GM21360 (cell line): ENCODE measurements at regions not wholly inside any gene's neighbourhood (a gene's known extent, or its start where the extent isn't known, plus 50 kb on each side); places are given as distances from the start of the nearest gene placed in this dataset.

Experiments used
- ATAC-seq: cut with Tn5 transposase; IDR thresholded peaks from one replicate; pipeline ENCODE4 v1.9.1; 2021; ENCODE audit warnings: mild to moderate bottlenecking, moderate library complexity; ENCODE audit not compliant: unreplicated experiment

- no peak for ATAC-seq
Observed at GRCh38 chr2:129756276-129756675, 223.2 kb upstream of the RAB6C start.

GRCh38 chr2:129757366-129757914 lies 222.0 kb upstream of the RAB6C start:
- no peak for ATAC-seq

- no peak for ATAC-seq
Observed at GRCh38 chr2:129757915-129758783, 221.3 kb upstream of the RAB6C start.

GRCh38 chr2:129758784-129759471 lies 220.5 kb upstream of the RAB6C start:
- ATAC-seq, result no peak

GRCh38 chr2:129759472-129760010 lies 219.9 kb upstream of the RAB6C start:
- ATAC-seq, result no peak

GRCh38 chr2:129760669-129761068 lies 218.8 kb upstream of the RAB6C start:
- ATAC-seq, result no peak

GRCh38 chr2:129761569-129762021 lies 217.9 kb upstream of the RAB6C start:
- ATAC-seq, result no peak

- no peak for ATAC-seq
Observed at GRCh38 chr2:129762386-129763189, 216.9 kb upstream of the RAB6C start.

GRCh38 chr2:129763190-129763846 lies 216.1 kb upstream of the RAB6C start:
- no peak for ATAC-seq

- ATAC-seq, result no peak
Observed at GRCh38 chr2:129763966-129764365, 215.5 kb upstream of the RAB6C start.

- no peak for ATAC-seq
Observed at GRCh38 chr2:129764376-129765325, 214.8 kb upstream of the RAB6C start.

- ATAC-seq, result no peak
Observed at GRCh38 chr2:129765326-129765677, 214.2 kb upstream of the RAB6C start.

- ATAC-seq, result no peak
Observed at GRCh38 chr2:129765678-129766351, 213.7 kb upstream of the RAB6C start.

GRCh38 chr2:129766374-129766993 lies 213.0 kb upstream of the RAB6C start:
- ATAC-seq, result no peak

- no peak for ATAC-seq
Observed at GRCh38 chr2:129767346-129768035, 212.0 kb upstream of the RAB6C start.

- no peak for ATAC-seq
Observed at GRCh38 chr2:129768036-129768386, 211.5 kb upstream of the RAB6C start.

- ATAC-seq, result no peak
Observed at GRCh38 chr2:129768485-129769184, 210.8 kb upstream of the RAB6C start.
